Fibroblast of peridontal ligament (primary cell): ENCODE measurements at regions not wholly inside any gene's neighbourhood (a gene's known extent, or its start where the extent isn't known, plus 50 kb on each side); places are given as distances from the start of the nearest gene placed in this dataset.

Source experiments
- DNase-seq: peaks from one replicate; pipeline ENCODE4 v3.0.0-alpha.2; 2010; ENCODE audit errors: extremely low read depth

DNA sequence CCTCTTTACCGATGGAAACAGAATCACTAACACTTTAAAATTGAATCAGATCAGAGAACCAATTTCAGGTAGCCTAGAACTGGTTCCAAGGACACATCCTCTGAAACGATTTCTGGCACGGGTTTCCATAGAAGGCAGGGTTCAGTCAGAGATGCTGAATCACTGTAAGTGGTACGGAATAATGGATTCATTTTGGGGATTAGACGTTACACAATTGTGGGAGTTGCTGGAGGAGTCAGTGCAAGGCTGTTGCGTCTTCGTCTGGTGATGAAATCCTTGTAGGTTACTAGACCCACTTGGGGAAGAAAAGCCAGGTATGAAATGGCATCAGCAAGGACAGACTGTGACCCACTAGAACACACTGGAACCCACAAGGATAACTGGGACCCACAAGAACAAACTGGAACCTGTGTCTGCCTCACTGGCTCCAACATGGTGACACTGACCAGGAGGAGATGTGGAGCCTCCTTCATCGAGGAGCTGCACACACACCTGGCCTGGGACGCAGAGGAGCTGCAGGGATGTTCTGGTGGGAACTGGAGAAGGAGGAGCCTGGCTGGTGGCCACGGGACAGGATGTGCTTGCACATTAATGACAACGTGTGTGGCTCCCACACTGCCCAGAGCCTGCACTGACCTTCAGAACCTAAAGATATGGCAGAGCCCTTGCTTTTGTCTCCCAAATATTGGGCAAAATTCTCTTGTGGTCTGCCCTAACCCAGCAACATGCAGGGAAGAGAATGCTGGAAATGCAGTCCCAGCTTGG is 105.1 kb downstream of the TRAPPC11 start:
- DNase-seq: no peak

DNA sequence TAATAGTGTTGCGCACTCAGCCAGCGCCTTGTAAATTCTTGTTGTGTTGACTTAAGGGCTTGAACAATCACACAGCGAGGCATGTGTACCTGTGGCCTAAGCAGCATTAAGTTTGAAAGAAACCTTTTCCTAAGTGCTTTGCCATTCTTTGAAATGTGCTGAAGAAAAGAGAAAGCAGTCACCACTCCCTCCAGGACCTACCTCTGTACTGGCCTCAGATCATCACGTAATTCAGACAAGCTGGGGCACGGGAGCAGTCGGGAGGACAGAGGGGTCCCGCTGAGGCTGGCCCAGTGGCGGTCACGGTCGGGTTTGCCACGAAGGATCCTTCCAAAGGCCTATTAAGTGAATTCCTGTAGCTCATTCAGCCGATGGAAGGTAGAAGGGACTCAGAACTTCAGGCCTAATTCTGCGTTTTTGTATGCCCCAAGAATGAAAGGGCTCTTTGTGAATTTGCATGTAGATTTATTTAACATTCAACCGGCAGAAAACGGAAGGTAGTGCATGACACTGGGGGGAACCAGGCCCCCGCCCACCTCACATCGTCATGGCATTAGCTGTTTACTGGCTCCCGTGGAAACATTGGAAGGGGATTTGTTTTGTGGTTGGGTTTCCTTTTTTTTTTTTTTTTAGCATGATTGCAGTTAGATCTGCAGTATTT is 106.3 kb downstream of the TRAPPC11 start:
- DNase-seq: peak; percentile 6

DNA sequence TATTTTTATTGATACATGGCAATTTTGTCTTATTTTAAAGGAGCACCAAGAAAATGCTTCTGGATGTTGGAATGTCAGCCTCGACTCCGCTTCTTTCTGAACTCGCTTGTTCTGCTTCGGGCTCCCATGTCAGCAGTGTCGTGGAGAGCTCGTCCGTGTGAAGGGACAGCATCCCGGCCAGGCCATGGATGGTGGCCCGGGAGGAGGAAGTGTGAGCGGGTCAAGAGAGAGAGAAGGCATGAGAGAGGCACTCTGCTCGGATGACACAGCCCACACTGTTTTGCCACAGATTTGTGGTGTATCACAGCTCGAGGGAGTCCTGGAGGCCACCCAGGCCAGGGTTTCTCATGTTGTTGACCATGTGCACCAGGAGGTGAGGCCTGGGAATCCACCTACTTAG is 107.0 kb downstream of the TRAPPC11 start:
- no peak for DNase-seq

DNA sequence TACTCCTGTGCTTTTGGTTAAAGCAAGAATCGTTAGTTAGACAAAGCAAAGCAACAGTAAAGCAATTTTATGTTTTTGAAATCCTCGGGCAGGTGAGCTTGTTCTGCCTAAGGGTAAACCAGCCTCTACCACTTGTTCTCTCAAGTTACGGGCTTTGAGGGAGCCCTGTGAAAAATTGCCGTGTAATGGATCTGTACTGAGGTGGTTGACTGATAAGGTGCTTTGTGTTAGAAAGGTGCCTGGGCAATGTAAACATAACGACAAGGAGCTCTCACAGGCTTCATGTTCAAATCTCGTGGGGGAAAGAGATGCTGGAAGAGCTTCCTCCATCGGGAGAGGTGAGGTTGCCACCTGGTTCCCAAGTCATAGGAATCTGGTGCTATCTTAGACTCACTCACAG is 111.8 kb downstream of the TRAPPC11 start:
- DNase-seq: no peak

DNA sequence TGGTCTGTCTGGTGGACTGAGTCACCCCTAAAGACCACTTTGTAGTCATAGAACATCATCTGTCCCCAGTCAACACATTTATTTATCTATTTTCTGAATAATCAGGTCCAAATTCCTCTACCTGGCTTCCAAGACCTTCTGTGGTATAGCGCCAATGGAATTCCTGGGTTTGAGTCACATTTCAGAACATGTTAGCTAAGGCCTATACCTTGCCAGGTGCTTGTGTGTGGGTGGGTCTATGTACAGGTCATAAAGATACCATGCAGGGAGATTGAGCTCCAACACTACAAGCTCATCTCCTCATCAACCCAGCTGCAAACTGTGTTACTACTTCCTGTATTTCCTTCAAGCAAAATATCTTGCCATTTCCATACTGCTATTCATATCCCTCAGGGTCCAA is 113.3 kb downstream of the TRAPPC11 start:
- no peak for DNase-seq

DNA sequence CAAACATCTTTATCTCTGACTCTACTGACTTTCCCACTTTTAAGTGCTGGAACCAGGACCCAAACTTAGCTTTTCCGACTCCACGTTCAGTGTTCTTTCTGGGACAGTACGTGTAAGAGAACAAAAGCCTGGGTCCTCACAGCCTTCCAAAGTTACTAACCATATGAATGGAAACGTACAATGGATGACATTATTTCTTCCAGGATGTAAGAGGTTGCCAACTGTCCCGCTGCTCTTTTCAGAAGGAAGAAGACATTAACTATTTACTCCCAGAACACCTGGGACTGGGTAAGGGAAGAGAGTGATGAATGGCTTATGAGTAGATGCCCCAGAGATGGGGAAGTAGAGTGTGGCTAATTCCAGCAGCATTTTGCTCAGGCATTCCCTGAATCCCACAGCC is 114.7 kb downstream of the TRAPPC11 start:
- no peak for DNase-seq

DNA sequence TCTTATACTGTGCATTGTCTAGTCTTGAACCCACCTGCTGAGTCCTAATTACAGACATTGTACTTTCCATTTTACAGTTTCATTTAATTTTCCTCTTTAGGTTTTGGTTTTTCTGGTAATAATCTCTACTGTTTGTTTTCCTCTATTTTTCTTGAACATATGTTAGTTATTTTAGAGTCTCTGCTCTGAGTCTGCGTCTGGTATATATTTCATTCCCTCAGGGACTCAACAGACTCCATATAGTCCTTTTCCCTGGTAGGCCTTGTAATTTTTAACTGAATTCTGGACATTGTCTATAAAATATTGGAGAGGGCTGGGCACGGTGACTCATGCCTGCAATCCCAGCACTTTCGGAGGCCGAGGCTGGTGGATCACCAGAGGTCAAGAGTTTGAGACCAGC is 121.8 kb upstream of the STOX2 start:
- DNase-seq: no peak

GRCh38 chr4:183783991-183784553 is 121.0 kb upstream of the STOX2 start:
- DNase-seq: peak; percentile 59

DNA sequence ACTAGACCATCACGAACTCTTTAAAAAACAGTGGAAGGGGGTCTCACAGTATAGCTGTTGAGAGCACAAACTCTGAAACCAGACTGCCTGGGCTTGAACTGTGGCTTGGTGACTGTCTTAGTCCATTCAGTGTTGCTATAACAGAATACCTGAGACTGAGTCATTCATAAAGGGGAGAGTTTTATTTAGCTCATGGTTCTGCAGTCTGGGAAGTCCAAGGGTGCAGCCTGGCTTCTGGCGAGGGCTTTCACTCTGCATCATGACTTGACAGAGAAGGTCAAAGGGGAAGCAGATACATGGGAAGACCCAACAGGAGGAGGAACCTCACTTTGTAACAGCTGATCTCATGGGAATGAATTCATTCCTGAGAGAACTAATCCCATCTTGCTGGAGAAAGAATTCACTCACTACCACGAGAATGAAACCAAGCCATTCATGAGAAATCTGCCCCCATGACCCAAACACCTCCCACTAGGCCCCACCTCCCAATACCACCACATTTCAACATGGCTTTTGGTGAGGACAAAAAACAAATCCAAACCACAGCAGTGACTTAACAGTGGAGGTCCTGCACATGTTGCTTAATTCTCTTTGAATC is 116.7 kb upstream of the STOX2 start:
- DNase-seq: no peak

DNA sequence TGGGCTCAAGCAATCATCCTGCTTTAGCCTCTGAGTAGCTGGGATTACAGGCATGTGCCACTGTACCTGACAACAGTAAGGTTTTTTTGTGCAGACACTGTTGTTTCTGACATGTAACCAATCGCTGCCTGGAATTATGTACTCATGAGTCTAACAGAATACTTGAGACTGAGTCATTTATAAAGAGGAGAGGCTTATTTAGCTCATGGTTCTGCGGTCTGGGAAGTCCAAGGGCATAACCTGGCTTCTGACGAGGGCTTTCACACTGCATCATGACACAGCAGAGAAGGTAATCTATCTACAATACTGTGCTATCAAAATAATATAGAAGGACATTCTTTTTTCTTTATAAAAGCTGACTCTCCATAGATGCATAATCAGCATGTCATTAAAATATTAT is 115.5 kb upstream of the STOX2 start:
- DNase-seq: no peak

GRCh38 chr4:183790661-183791060 is 114.4 kb upstream of the STOX2 start:
- no peak for DNase-seq

- DNase-seq: no peak
Observed at GRCh38 chr4:183797011-183797444, 108.1 kb upstream of the STOX2 start.

GRCh38 chr4:183797445-183798300 is 107.4 kb upstream of the STOX2 start:
- peak; percentile 2 for DNase-seq

- DNase-seq: no peak
Observed at GRCh38 chr4:183798301-183799253, 106.5 kb upstream of the STOX2 start.

- no peak for DNase-seq
Observed at GRCh38 chr4:183801457-183802165, 103.5 kb upstream of the STOX2 start.

DNA sequence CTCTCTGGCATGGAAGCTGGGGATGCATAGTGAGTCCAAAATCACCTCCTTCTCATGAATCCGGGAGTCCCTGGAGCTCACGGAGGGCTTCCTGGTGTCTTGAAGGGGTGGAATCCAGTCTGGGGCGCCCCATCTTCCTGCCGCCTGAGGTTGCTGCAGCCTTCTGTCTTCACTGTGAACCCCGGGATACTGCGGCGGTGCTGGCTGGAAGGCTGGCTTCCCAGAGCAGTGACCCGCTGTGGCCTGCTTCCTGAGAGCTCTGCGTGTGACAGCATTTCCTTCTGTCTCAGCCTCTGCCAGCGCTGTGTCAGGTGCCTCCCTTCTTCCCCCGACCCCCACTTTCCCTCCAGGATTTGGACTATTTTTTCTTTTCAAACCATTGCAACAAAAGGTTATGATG is 98.8 kb upstream of the STOX2 start:
- no peak for DNase-seq

DNA sequence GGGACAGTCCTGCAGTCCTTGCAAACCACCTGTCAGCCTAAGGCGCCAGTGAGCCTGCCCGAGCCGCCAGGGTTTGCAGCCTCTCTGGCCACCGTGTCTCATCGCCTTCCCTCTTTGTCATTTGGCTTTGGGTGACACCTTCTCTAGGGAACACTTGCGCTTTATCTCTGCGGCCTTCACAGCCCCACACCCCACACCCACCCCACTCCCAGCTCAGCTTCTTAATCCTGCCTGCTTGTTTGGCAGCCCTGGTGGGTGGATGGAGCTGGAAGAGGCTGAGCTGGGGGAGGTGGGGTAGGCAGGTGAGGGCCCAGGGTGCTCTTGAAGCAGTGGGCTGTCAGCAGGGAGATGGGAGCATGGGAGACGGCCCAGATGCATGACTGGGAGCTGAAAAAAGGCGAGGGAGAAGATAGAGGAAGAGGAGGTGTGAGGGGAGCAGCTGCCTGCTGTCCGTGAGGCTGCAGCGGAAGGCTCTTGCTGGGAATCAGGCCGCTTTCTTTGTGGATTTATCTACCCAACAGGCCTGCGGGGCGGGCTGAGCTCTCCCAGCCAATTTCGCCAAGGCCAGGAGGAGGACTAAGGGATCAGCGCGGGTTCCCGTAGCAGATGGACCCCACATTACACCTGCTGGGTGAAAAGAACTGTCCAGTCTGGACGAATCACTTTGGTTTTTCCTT is 97.5 kb upstream of the STOX2 start:
- DNase-seq: no peak

DNA sequence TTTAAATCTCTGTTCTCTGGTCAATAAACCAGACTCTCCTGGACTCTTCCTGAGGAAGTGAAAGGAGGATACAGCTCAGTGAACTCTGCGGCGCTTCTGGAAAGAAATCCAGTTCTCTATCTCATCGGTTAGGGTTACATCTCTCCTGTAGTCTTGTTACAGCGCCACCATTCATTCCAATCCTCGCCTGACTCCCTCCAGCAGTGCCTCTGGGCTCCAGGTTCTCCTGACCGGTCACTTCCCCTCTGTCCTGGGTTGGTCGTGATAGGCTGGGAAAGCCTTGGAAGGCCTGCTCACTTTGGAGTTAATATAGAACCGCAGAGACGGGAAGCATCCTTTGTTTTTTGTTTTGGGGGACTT is 97.0 kb upstream of the STOX2 start:
- DNase-seq: no peak

DNA sequence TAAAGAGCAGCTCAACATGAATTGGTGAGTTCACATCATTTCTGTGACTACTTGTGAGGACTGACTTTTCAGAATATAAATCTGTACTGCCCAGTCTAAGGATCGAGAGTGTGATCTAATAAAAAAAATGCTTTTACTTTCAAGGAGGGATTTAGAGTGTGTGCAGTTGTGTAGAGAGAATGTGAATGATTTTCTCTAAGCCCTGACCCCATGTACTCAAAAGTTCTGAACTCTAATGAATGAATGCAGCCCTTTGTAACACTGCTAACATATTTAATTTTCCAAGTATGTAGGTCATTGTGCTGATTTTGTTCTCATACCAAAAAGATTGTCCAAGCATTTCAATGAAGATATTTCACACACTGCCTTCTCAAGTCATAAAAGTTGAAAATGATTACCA is 92.5 kb upstream of the STOX2 start:
- DNase-seq: no peak

DNA sequence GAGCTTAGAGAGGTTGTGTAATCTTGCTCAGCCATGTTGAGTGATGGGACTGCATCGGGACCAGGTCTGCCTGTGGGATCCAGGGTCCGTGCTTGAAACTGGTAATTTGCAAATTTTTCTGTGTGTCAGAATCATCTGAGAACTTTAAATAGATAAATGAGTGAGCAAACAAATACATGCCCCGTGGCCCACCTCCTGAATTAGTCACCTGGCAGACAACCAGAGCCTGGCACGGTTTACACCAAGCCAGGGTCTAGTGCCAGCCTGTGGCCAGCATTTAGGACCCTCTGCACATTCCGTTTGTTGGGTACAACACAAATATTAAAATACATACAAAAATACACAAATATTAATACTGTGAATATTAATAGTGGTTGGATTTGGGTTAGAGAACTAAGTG is 90.6 kb upstream of the STOX2 start:
- no peak for DNase-seq
